ENCODE measurements at regions not wholly inside any gene's neighbourhood (a gene's known extent, or its start where the extent isn't known, plus 50 kb on each side); places are given as distances from the start of the nearest gene placed in this dataset.

DNA sequence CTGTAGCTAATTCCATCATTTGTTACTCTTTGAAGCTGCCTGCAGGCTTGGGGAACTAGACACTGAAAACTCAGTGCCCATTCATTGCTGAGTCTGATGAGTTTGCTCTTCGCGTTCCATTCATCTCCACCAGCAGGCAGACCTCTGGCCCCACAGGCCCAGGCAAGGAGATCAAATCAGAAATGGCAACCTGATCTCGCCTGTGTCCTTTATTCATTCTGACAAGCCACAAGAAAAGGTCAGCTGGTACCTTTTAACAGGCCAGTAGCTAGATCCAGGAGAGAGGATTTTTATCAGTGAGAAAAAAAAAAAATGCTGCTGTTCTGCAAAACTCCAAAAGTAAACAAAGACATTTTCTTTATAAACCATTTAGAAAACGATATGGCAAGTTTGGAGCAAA, 742.5 kb downstream of the ETS1 start:
- Mint-ChIP-seq H3K27ac (no peak overlapping the region), H3K27me3 (ENCODE audit: low read depth) (peaks cover 12% of the 10 kb centered on the region), H3K36me3 (ENCODE audit: low read depth) (no peaks in the 10 kb centered on the region), H3K9me3 (no peaks in the 10 kb centered on the region), H3K4me1 (ENCODE audit: low read depth) (no peaks in the 10 kb centered on the region), H3K4me3 (ENCODE audit: low read depth) (no peak overlapping the region)
- DNase-seq (ENCODE audit: low spot score) = no peak
- intact Hi-C loops (cut with micrococcal nuclease) = no loop called here

- DNase-seq (ENCODE audit: low spot score) = peak; percentile 31
- Mint-ChIP-seq H3K27ac (no peak overlapping the region), H3K4me3 (ENCODE audit: low read depth) (no peak overlapping the region), H3K36me3 (ENCODE audit: low read depth) (no peaks in the 10 kb centered on the region), H3K4me1 (ENCODE audit: low read depth) (no peaks in the 10 kb centered on the region), H3K9me3 (no peaks in the 10 kb centered on the region), H3K27me3 (ENCODE audit: low read depth) (peaks cover 12% of the 10 kb centered on the region)
- intact Hi-C loops (cut with micrococcal nuclease) = no loop called here
Measured at GRCh38 chr11:127843483-127844396, 743.6 kb downstream of the ETS1 start.

DNA sequence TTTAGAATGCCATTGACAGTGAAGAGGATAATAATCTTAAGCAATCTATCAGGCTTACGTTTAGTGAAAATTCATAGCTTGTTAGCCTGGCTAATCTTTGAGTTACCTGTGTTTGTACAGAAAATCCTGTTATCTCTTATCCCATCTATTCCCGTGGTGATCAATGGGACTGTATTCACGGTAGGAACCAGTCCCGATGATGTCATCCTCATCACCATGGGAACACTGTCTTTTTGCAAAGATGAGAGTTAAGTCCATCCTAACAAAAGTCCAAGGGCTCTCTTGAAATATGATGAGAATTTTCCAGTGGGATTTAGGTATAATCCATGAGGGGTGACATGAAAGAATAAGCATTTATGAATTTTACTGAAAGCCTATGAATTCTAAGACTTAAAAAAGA, 762.2 kb downstream of the ETS1 start:
- no peaks in the 10 kb centered on the region for H3K36me3 Mint-ChIP-seq (ENCODE audit: low read depth)
- H3K27me3 Mint-ChIP-seq (ENCODE audit: low read depth) = peaks cover 3% of the 10 kb centered on the region
- no peak overlapping the region for H3K27ac Mint-ChIP-seq
- intact Hi-C loops (cut with micrococcal nuclease) = no loop called here
- H3K9me3 Mint-ChIP-seq = no peaks in the 10 kb centered on the region
- no peaks in the 10 kb centered on the region for H3K4me1 Mint-ChIP-seq (ENCODE audit: low read depth)
- no peak overlapping the region for H3K4me3 Mint-ChIP-seq (ENCODE audit: low read depth)
- no peak for DNase-seq (ENCODE audit: low spot score)

DNA sequence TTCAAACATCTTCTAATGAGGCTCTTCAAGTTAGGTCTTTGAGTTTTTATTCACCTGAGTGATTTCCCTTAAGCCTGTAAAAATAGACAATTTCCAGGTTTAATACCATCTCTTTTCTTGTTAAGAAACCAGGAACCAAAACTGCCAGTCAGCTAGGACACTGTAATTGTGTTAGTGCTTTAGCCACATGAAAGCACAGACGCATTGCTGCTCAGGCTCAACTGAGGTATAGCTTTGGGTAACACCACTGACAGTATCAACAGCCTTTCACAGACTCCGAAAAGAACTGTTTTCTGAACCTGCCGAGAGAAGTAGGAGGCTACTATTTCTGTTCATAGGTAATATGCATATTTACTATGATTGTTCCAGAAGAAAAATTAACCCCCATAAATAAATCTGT, 768.7 kb downstream of the ETS1 start:
- H3K4me3 Mint-ChIP-seq (ENCODE audit: low read depth) = no peak overlapping the region
- H3K36me3 Mint-ChIP-seq (ENCODE audit: low read depth) = no peaks in the 10 kb centered on the region
- no peaks in the 10 kb centered on the region for H3K4me1 Mint-ChIP-seq (ENCODE audit: low read depth)
- H3K27ac Mint-ChIP-seq = no peak overlapping the region
- intact Hi-C loops (cut with micrococcal nuclease) = no loop called here
- no peaks in the 10 kb centered on the region for H3K27me3 Mint-ChIP-seq (ENCODE audit: low read depth)
- no peak for DNase-seq (ENCODE audit: low spot score)
- H3K9me3 Mint-ChIP-seq = no peaks in the 10 kb centered on the region

DNA sequence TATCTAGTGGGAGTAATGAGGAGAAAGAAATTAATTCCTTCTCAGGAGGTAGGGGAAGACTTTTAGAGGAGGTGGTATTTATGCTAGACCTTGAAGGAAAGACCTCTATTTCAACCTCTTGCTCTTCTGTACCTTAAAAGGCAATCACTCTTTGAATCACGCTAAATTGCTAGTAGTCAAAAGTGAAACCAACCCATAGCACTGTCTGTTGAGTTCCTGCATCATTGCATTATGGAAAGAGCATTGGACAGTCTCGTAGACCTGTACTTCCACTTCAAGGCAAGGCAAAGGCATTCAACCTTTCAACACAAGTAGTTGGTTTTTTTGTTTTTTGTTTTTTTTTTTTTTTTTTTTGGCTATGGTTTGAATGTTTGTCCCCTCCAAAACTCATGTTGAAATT, 770.4 kb downstream of the ETS1 start:
- H3K36me3 Mint-ChIP-seq (ENCODE audit: low read depth) = no peaks in the 10 kb centered on the region
- H3K27ac Mint-ChIP-seq = no peak overlapping the region
- no peaks in the 10 kb centered on the region for H3K9me3 Mint-ChIP-seq
- H3K4me1 Mint-ChIP-seq (ENCODE audit: low read depth) = no peaks in the 10 kb centered on the region
- no peak for DNase-seq (ENCODE audit: low spot score)
- no peaks in the 10 kb centered on the region for H3K27me3 Mint-ChIP-seq (ENCODE audit: low read depth)
- intact Hi-C loops (cut with micrococcal nuclease) = no loop called here
- no peak overlapping the region for H3K4me3 Mint-ChIP-seq (ENCODE audit: low read depth)

GRCh38 chr11:127815331-127815730, 772.0 kb downstream of the ETS1 start:
- DNase-seq (ENCODE audit: low spot score) = no peak
- Mint-ChIP-seq H3K27ac (no peak overlapping the region), H3K9me3 (no peaks in the 10 kb centered on the region), H3K4me1 (ENCODE audit: low read depth) (no peaks in the 10 kb centered on the region), H3K36me3 (ENCODE audit: low read depth) (no peaks in the 10 kb centered on the region), H3K27me3 (ENCODE audit: low read depth) (no peaks in the 10 kb centered on the region), H3K4me3 (ENCODE audit: low read depth) (no peak overlapping the region)
- intact Hi-C loops (cut with micrococcal nuclease) = no loop called here

DNA sequence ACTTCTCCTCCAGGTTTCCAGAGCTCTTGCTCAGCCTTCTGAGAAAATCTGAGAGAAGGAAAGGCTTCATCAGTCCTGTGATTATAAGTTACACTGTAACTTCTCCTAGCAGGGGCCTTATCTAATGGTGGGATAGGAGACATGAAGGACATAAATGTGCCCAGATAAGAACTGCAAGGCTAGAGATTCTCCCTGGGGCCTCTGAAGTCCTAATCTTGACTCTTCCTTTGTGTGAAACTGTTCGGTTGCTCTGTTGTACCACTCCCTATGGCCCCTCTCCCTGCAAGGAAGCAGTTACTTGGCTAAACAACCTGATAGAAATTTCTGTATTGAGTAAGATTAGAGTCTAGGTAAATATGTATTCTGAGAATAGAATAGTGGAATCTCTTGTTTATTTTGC, 780.9 kb downstream of the ETS1 start:
- Mint-ChIP-seq H3K9me3 (no peaks in the 10 kb centered on the region), H3K36me3 (ENCODE audit: low read depth) (no peaks in the 10 kb centered on the region), H3K27ac (no peak overlapping the region), H3K27me3 (ENCODE audit: low read depth) (no peaks in the 10 kb centered on the region), H3K4me1 (ENCODE audit: low read depth) (no peaks in the 10 kb centered on the region), H3K4me3 (ENCODE audit: low read depth) (no peak overlapping the region)
- no peak for DNase-seq (ENCODE audit: low spot score)
- intact Hi-C loops (cut with micrococcal nuclease) = no loop called here

- Mint-ChIP-seq H3K27ac (no peak overlapping the region), H3K27me3 (ENCODE audit: low read depth) (no peaks in the 10 kb centered on the region), H3K9me3 (no peaks in the 10 kb centered on the region), H3K4me3 (ENCODE audit: low read depth) (no peak overlapping the region), H3K36me3 (ENCODE audit: low read depth) (no peaks in the 10 kb centered on the region), H3K4me1 (ENCODE audit: low read depth) (no peaks in the 10 kb centered on the region)
- DNase-seq (ENCODE audit: low spot score) = no peak
- intact Hi-C loops (cut with micrococcal nuclease) = no loop called here
Measured at GRCh38 chr11:127805771-127806170, 781.6 kb downstream of the ETS1 start.

DNA sequence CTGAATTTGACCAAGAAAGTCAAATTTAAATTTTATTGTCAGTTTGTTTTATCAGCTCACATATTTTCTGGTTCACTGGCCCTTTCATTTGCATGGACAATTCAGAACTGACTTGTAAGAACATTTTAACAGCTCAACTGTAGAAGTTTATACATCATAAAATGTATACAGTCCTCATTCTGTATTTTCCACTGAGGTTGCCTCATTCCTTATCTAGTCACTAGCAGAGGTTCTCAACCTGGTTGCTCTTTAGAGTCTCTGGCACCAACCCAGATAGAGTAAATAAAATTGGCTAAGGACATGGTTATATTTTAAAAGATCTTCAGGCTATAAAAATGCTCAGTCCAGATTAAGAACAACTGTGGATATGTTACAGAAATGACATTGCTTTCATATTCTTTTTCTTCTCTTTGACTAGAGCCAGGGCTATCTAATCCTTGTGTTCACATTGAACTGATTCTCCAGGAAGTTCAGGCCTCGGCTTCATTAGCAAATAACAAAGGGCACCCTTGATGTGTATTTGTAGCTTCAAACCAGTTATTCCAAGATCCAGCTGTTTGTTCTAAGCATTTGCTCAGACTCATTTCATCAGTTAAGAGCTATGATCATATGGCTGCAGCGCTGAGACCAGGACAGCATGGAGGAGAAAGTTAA, 782.5 kb downstream of the ETS1 start:
- no peaks in the 10 kb centered on the region for H3K9me3 Mint-ChIP-seq
- intact Hi-C loops (cut with micrococcal nuclease) = no loop called here

GRCh38 chr11:127803755-127804154, 783.6 kb downstream of the ETS1 start:
- H3K36me3 Mint-ChIP-seq (ENCODE audit: low read depth) = no peaks in the 10 kb centered on the region
- no peaks in the 10 kb centered on the region for H3K4me1 Mint-ChIP-seq (ENCODE audit: low read depth)
- H3K27ac Mint-ChIP-seq = no peak overlapping the region
- no peaks in the 10 kb centered on the region for H3K9me3 Mint-ChIP-seq
- intact Hi-C loops (cut with micrococcal nuclease) = no loop called here
- no peak for DNase-seq (ENCODE audit: low spot score)
- H3K4me3 Mint-ChIP-seq (ENCODE audit: low read depth) = no peak overlapping the region
- no peaks in the 10 kb centered on the region for H3K27me3 Mint-ChIP-seq (ENCODE audit: low read depth)

More for the DNA sequence above, 782.5 kb downstream of the ETS1 start:
- H3K36me3 Mint-ChIP-seq (ENCODE audit: low read depth) = no peaks in the 10 kb centered on the region
- H3K27ac Mint-ChIP-seq = no peak overlapping the region
- H3K4me3 Mint-ChIP-seq (ENCODE audit: low read depth) = no peak overlapping the region
- DNase-seq (ENCODE audit: low spot score) = no peak
- no peaks in the 10 kb centered on the region for H3K27me3 Mint-ChIP-seq (ENCODE audit: low read depth)
- no peaks in the 10 kb centered on the region for H3K4me1 Mint-ChIP-seq (ENCODE audit: low read depth)

DNA sequence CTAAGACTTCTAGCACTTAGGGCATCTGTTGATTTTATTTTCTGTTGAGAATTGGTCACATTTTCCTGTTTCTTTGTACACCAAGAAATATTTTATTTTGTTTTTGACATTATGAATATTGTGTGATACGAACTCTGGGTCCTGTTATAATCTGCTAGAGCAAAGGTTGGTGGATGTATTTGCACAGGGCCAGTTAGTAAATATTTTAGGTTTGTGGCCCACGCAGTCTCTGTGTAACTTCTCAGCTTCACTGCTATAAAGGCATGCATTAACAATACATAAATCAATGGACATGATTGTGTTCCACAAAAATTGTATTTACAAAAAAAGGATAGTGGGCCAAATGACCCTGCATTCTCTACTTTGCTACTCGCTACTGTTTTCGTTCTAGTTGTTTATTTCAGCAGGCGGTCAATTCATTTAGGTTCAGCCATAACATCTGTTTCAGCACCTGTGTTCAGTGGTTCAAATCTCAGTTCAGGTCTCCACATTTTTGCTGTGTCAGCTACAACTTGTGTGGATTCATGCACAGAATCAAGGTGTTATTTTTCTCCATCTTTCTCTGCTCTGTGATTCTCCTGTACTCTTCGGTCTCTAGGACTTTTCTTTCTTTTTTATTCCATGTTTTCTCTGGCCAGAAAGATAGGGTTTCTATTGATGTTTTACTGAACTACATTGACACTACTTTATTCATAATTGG, 786.2 kb downstream of the ETS1 start:
- no peak for DNase-seq (ENCODE audit: low spot score)
- H3K27me3 Mint-ChIP-seq (ENCODE audit: low read depth) = no peaks in the 10 kb centered on the region
- no peak overlapping the region for H3K27ac Mint-ChIP-seq
- no peaks in the 10 kb centered on the region for H3K36me3 Mint-ChIP-seq (ENCODE audit: low read depth)
- intact Hi-C loops (cut with micrococcal nuclease) = no loop called here
- H3K9me3 Mint-ChIP-seq = no peaks in the 10 kb centered on the region
- no peaks in the 10 kb centered on the region for H3K4me1 Mint-ChIP-seq (ENCODE audit: low read depth)
- no peak overlapping the region for H3K4me3 Mint-ChIP-seq (ENCODE audit: low read depth)

DNA sequence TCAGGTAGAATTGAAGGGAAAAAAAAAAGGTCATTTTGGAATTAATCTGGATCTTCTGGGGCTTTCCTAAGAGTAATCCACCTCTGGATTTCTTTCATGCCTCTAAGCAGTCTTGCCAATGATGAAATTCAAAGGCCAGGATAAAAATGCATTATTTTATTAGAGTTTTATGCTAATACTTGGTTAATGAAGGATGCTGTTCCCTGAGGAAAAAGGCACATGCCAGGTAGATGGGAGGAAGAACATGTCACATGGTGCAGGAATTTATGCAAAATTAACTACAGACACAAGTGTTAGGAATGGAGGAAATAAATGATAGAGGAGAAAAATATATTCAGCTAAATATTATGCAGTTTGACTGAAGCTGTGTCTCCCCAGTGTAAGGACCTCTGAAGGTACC, 792.0 kb downstream of the ETS1 start:
- H3K27me3 Mint-ChIP-seq (ENCODE audit: low read depth) = no peaks in the 10 kb centered on the region
- H3K4me3 Mint-ChIP-seq (ENCODE audit: low read depth) = no peak overlapping the region
- H3K9me3 Mint-ChIP-seq = no peaks in the 10 kb centered on the region
- H3K4me1 Mint-ChIP-seq (ENCODE audit: low read depth) = no peaks in the 10 kb centered on the region
- H3K36me3 Mint-ChIP-seq (ENCODE audit: low read depth) = no peaks in the 10 kb centered on the region
- no peak for DNase-seq (ENCODE audit: low spot score)
- intact Hi-C loops (cut with micrococcal nuclease) = no loop called here
- no peak overlapping the region for H3K27ac Mint-ChIP-seq

GRCh38 chr11:127791844-127792243, 791.3 kb upstream of the KIRREL3 start:
- Mint-ChIP-seq H3K27me3 (ENCODE audit: low read depth) (no peaks in the 10 kb centered on the region), H3K4me3 (ENCODE audit: low read depth) (no peak overlapping the region), H3K36me3 (ENCODE audit: low read depth) (no peaks in the 10 kb centered on the region), H3K4me1 (ENCODE audit: low read depth) (no peaks in the 10 kb centered on the region), H3K9me3 (no peaks in the 10 kb centered on the region), H3K27ac (no peak overlapping the region)
- intact Hi-C loops (cut with micrococcal nuclease) = no loop called here
- no peak for DNase-seq (ENCODE audit: low spot score)
